ENCODE measurements at regions not wholly inside any gene's neighbourhood (a gene's known extent, or its start where the extent isn't known, plus 50 kb on each side); places are given as distances from the start of the nearest gene placed in this dataset.

GRCh38 chr20:22789676-22790075 is 205.3 kb upstream of the FOXA2 start:
- DNase-seq (ENCODE audit: low read depth in 2 of 2, low spot score in 1 of 2), result no peak

- DNase-seq (ENCODE audit: low read depth in 2 of 2, low spot score in 1 of 2), result no peak
These were observed 207.0 kb upstream of the FOXA2 start for GRCh38 chr20:22791396-22791795.

- DNase-seq (ENCODE audit: low read depth in 2 of 2, low spot score in 1 of 2), result no peak
These were observed 207.6 kb upstream of the FOXA2 start for GRCh38 chr20:22791877-22792525.

- no peak for DNase-seq (ENCODE audit: low read depth in 2 of 2, low spot score in 1 of 2)
These were observed 209.8 kb upstream of the FOXA2 start for GRCh38 chr20:22794200-22794599.

- no peak for DNase-seq (ENCODE audit: low read depth in 2 of 2, low spot score in 1 of 2)
These were observed 211.1 kb upstream of the FOXA2 start for GRCh38 chr20:22795433-22795832.

- no peak for DNase-seq (ENCODE audit: low read depth in 2 of 2, low spot score in 1 of 2)
These were observed 211.5 kb upstream of the FOXA2 start for GRCh38 chr20:22795871-22796270.

- no peak for DNase-seq (ENCODE audit: low read depth in 2 of 2, low spot score in 1 of 2)
These were observed 212.2 kb upstream of the FOXA2 start for GRCh38 chr20:22796469-22797077.

GRCh38 chr20:22797103-22797502 is 212.7 kb upstream of the FOXA2 start:
- DNase-seq (ENCODE audit: low read depth in 2 of 2, low spot score in 1 of 2), result no peak

- no peak for DNase-seq (ENCODE audit: low read depth in 2 of 2, low spot score in 1 of 2)
These were observed 215.3 kb upstream of the FOXA2 start for GRCh38 chr20:22799687-22800086.

- no peak for DNase-seq (ENCODE audit: low read depth in 2 of 2, low spot score in 1 of 2)
These were observed 215.8 kb upstream of the FOXA2 start for GRCh38 chr20:22800129-22800528.

- no peak for DNase-seq (ENCODE audit: low read depth in 2 of 2, low spot score in 1 of 2)
These were observed 217.2 kb upstream of the FOXA2 start for GRCh38 chr20:22801528-22801927.

GRCh38 chr20:22802296-22802695 is 217.9 kb upstream of the FOXA2 start:
- DNase-seq (ENCODE audit: low read depth in 2 of 2, low spot score in 1 of 2), result no peak

- DNase-seq (ENCODE audit: low read depth in 2 of 2, low spot score in 1 of 2), result no peak
These were observed 220.8 kb upstream of the FOXA2 start for GRCh38 chr20:22805219-22805618.

GRCh38 chr20:22805996-22806395 is 221.6 kb upstream of the FOXA2 start:
- no peak for DNase-seq (ENCODE audit: low read depth in 2 of 2, low spot score in 1 of 2)

- DNase-seq (ENCODE audit: low read depth in 2 of 2, low spot score in 1 of 2), result no peak
These were observed 222.7 kb upstream of the FOXA2 start for GRCh38 chr20:22807045-22807444.

- DNase-seq (ENCODE audit: low read depth in 2 of 2, low spot score in 1 of 2), result no peak
These were observed 223.4 kb upstream of the FOXA2 start for GRCh38 chr20:22807646-22808244.

GRCh38 chr20:22808628-22809027 is 224.3 kb upstream of the FOXA2 start:
- no peak for DNase-seq (ENCODE audit: low read depth in 2 of 2, low spot score in 1 of 2)

GRCh38 chr20:22810030-22810429 is 225.1 kb upstream of the SSTR4 start:
- DNase-seq (ENCODE audit: low read depth in 2 of 2, low spot score in 1 of 2), result no peak

GRCh38 chr20:22810626-22811569 is 224.2 kb upstream of the SSTR4 start:
- DNase-seq (ENCODE audit: low read depth in 2 of 2, low spot score in 1 of 2), result no peak

GRCh38 chr20:22814471-22815205 is 220.5 kb upstream of the SSTR4 start:
- DNase-seq (ENCODE audit: low read depth in 2 of 2, low spot score in 1 of 2), result no peak

- DNase-seq (ENCODE audit: low read depth in 2 of 2, low spot score in 1 of 2), result no peak
These were observed 219.9 kb upstream of the SSTR4 start for GRCh38 chr20:22815206-22815551.

All from stimulated activated CD8-positive, alpha-beta memory T cell treated with anti-CD3 and anti-CD28 coated beads, Interleukin-4, amount 100 ng/mL, for 1 hour (primary cell).